GM18870 (cell line): ENCODE measurements at regions not wholly inside any gene's neighbourhood (a gene's known extent, or its start where the extent isn't known, plus 50 kb on each side); places are given as distances from the start of the nearest gene placed in this dataset.
A peak's percentile ranks its signal among the peaks of the same experiment; 100 is the strongest.

ENCODE experiments used
- ATAC-seq: cut with Tn5 transposase; IDR thresholded peaks from one replicate; pipeline ENCODE4 v1.9.1; 2021; ENCODE audit warnings: moderate library complexity; ENCODE audit not compliant: unreplicated experiment

GRCh38 chr11:103622296-103622695 lies 414.1 kb upstream of the DDI1 start:
- ATAC-seq: no peak

GRCh38 chr11:103623933-103624332 lies 412.5 kb upstream of the DDI1 start:
- peak; percentile 43 for ATAC-seq

- ATAC-seq: no peak
Observed at GRCh38 chr11:103624708-103625623, 411.5 kb upstream of the DDI1 start.

- no peak for ATAC-seq
Observed at GRCh38 chr11:103625624-103625965, 410.8 kb upstream of the DDI1 start.

GRCh38 chr11:103628121-103628520 lies 408.3 kb upstream of the DDI1 start:
- no peak for ATAC-seq

DNA sequence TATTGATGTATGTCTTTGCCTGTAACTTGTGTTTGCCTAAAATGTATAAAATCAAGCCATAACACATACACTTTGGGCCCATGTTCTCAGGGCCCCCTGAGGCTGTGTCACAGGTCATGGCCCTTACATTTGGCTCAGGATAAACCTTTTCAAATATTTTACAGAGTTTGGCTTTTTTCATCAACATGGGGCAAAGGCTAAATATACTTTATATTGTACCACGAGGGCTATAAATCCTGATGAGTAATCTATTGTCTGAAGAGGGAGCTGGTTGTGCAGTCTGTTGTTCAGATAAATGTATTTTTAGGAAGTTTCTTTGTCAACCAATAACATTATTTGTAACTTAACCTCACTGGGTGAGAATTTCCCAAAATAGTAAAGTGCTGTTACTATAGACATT lies 404.6 kb upstream of the DDI1 start:
- no peak for ATAC-seq

DNA sequence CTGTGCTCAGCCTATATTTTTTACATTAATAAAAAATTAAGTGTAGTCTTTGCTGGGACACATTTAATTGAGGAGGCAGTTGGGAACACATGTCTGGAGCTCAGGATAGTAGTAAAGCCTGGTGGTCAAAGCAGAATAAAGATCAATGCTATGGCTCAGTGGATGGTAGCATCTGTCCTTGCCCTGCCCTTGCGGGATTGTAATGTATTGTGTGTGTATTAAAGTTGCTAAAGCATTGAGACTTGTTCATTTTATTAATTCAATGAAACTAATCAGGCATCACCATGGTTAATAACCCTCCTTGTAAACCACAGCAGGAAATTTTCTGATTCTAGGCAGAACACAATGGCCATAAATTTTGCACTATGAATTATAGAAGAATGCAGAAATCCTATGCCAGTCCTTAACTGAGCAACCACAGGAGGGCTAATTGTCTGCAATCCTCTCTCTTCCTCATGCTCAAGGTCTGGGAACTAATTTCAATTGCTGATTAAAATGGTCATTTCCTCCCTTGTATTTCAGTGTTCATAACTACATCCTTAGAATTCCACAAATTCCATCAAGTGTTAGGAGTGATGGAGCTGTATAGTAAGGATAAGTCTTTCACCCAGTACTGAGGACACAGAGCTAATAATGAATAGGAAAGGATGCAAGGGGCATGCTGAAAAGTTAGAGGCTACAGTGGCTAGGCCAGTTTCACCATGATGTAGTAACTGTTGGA lies 403.2 kb upstream of the DDI1 start:
- ATAC-seq: no peak

GRCh38 chr11:103633819-103634590 lies 402.4 kb upstream of the DDI1 start:
- ATAC-seq: no peak

- ATAC-seq: peak; percentile 42
Observed at GRCh38 chr11:103636232-103636631, 400.2 kb upstream of the DDI1 start.

DNA sequence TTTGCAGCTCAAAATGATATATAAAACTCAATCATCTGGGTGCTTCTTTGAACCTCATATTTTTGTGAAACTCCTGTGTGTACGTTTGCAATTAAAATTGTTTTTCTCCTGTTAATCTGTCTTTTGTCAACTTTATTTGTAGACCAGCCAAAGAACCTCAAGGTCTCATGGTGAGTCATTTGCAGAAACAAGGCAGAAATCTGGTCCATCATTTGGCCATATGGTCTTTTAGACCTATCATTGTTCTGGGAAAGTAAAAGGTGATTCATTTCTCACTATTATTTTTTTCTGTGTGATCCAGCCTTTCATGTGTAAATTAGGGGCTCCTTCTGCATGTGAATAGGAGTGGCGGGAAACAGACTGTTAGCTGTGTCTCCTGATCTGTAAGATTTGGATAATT lies 399.1 kb upstream of the DDI1 start:
- no peak for ATAC-seq

DNA sequence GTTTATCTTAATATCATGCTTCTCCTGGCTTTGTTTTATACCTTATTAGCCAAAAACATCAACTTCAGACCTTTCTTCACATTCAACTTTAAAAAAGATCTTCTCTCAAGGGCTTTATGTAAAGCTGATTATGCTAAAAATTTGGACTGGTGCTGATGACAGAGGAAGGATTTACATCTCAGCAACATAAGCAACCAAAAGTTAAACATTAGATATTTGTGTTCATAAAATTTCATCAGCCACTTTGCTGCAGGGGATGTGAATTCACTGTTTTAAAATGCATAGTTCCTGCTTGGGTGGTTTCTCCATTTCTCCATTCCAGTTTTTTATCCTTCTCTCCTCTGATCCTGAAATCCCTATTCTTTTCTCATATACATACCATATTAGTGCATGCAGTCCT lies 398.6 kb upstream of the DDI1 start:
- no peak for ATAC-seq

DNA sequence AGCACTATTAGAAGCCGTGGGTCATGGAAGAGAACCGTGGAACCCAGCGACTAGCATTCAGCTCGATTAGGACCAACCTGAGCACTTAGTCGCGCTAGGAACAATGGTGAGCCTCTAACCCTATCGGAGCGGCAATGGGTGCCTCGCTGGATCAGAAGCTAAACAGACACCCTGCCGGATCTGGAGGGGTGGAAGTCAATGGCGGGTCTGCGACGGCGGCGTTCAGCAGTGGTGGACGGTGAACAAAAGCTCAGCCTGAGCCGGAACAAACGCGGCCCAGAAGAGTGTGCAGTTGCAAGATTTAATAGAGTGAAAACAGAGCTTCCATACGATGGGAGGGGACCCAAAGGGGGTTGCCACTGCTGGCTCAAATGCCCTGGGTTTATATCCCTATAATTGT lies 391.8 kb upstream of the DDI1 start:
- ATAC-seq: no peak

DNA sequence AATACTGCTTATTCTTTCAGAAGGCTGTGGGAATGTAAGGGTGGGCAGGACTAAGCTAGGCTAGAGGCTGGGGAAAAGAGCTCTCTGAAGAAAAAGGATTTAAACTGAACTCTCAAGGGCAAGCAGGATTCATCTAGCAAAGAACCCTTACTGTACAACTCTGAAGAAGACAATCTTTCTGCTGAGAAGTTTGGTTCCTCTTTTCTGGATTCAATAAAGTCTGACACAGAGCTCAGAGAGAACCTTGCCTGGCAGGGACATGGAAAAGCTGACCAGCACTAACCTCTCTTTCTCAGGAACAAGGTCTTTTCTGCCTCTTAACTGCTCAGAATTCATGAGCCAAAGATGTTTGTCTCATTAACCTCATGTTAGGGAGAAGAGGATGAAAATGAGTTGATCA lies 388.4 kb upstream of the DDI1 start:
- ATAC-seq: no peak

DNA sequence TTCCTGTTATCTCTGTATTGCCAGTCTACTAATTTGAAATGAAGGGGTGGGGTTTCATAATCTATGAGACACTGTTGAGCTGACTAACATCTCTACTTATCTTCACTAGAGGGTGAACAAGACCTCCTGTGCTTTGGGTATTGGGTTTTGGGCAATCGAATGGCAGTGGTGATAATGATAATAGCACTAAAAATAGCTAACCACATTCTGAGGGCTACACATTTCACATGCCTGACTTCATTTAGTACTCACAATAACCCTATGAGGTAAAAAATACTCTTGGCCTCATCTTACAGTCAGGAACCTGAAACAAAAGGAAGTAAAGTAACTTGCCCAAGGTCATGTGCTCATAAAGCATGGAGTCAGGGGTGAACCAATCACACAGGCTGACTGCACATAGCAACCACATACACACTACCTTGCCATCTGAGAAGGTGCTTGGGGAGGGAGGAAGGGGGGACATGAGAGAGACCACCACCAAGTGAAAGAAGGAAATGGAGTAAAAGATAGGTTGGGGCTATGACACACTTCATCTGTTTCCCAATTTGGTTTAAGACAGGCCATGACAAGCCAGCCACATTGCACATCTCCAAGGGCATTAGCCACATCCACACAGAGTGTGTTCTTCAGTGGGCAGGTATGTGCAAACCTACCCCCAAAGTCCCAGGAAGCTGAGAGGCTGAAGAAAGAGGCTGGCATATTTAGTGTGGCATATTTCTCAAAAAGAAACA lies 387.6 kb upstream of the DDI1 start:
- peak; percentile 54 for ATAC-seq

GRCh38 chr11:103649401-103649895 lies 387.0 kb upstream of the DDI1 start:
- no peak for ATAC-seq

GRCh38 chr11:103650330-103650729 lies 386.1 kb upstream of the DDI1 start:
- ATAC-seq: no peak

GRCh38 chr11:103651341-103651998 lies 385.0 kb upstream of the DDI1 start:
- no peak for ATAC-seq

DNA sequence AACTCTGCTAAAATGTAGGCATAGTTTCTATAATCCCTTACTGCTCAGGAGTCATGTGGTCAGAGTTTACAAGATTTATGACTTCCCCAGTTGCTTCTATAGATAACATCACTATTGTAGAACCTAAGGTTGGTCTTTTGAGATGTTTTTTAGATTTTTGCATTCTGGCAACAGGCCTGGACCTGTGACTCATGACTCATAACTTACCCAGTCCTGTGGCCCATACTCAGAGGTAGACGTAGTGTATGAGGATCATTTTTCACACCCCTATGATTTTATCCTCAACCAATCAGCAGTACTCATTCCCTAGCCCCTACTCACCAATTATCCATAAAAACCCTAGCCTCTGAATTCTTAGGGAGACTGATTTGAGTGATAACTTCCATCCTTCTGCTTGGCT lies 384.4 kb upstream of the DDI1 start:
- no peak for ATAC-seq

GRCh38 chr11:103656382-103656781 lies 380.1 kb upstream of the DDI1 start:
- ATAC-seq: no peak

GRCh38 chr11:103659206-103659618 lies 377.2 kb upstream of the DDI1 start:
- no peak for ATAC-seq
